Type B pancreatic cell (in vitro differentiated cells): ENCODE measurements at regions not wholly inside any gene's neighbourhood (a gene's known extent, or its start where the extent isn't known, plus 50 kb on each side); places are given as distances from the start of the nearest gene placed in this dataset.

Source experiments
- DNase-seq: peaks from one replicate; pipeline ENCODE4 v3.0.0; 2021; ENCODE audit warnings: mixed read lengths; ENCODE audit not compliant: unreplicated experiment; ENCODE audit errors: extremely low spot score
- H3K27ac Mint-ChIP-seq: 2 replicates; pipeline ENCODE4 v1.8.0; 2021; ENCODE audit warnings: mild to moderate bottlenecking, mixed read lengths
- H3K27me3 Mint-ChIP-seq: 2 replicates; pipeline ENCODE4 v1.8.0; 2021; ENCODE audit warnings: mixed read lengths
- H3K36me3 Mint-ChIP-seq: 2 replicates; pipeline ENCODE4 v1.8.0; 2021; ENCODE audit warnings: mixed read lengths
- H3K4me1 Mint-ChIP-seq: one replicate; pipeline ENCODE4 v1.8.0; 2021; ENCODE audit warnings: mixed read lengths; ENCODE audit not compliant: unreplicated experiment
- H3K4me3 Mint-ChIP-seq: 2 replicates; pipeline ENCODE4 v1.8.0; 2021; ENCODE audit warnings: mild to moderate bottlenecking, mixed read lengths
- H3K9me3 Mint-ChIP-seq: 2 replicates; pipeline ENCODE4 v1.8.0; 2021; ENCODE audit warnings: mixed read lengths
- CTCF ChIP-seq: fragments of 200-600 bp; sonication (generic); conservative IDR thresholded peaks from 2 replicates; pipeline ENCODE4 v1.5.0; 2021; ENCODE audit warnings: antibody characterized with exemption, mild to moderate bottlenecking

DNA sequence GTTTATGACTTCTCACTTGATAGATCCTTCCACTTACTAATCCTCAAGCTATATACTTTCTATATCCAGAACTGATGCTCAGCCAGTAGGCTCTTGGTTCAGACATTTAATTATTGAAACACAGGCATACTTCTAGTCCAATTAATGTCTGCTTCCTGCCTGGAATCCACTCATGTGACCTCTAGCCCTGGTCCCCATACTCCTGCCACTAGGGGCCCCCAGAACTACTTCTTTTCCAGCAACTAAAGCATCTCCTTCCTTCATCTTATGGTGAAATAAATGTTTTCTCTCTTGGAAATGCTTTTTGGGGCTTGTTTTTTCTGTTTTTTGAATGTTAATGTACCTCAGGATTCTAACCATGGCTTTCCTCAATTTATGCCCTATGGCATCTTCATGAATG, 527.6 kb downstream of the SATB2 start:
- peak; percentile 34 for TF ChIP-seq CTCF
- H3K27me3 Mint-ChIP-seq, result no peaks in the 10 kb centered on the region
- no peaks in the 10 kb centered on the region for H3K36me3 Mint-ChIP-seq
- H3K27ac Mint-ChIP-seq, result no peak overlapping the region
- H3K4me1 Mint-ChIP-seq, result no peaks in the 10 kb centered on the region
- no peaks in the 10 kb centered on the region for H3K9me3 Mint-ChIP-seq
- no peak for DNase-seq
- H3K4me3 Mint-ChIP-seq, result no peak overlapping the region

DNA sequence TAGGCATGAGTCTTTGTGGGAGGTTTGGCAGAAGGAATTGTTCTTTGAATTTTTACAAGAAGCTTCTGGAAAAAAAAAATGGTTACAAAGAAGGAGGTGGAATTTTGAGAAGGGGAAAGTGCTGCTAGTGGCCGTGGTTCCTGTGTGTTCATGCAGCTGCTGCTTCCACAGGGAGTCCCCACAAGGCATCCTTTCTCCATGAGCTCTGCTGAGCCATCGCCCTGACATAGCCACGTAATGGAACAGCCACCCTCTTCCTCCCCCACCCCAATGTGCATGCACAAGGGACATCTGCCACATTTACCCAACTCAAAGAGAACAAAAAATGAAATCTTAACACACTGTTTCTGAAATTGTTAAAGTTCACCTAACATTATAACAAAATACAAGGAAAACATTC, 529.7 kb downstream of the SATB2 start:
- Mint-ChIP-seq H3K27me3 (no peaks in the 10 kb centered on the region), H3K9me3 (no peaks in the 10 kb centered on the region), H3K36me3 (no peaks in the 10 kb centered on the region), H3K4me3 (no peak overlapping the region), H3K4me1 (no peaks in the 10 kb centered on the region), H3K27ac (no peak overlapping the region)
- no peak for TF ChIP-seq CTCF
- no peak for DNase-seq

GRCh38 chr2:198917926-198918720, 539.6 kb downstream of the SATB2 start:
- Mint-ChIP-seq H3K36me3 (no peaks in the 10 kb centered on the region), H3K27ac (no peak overlapping the region), H3K4me1 (no peaks in the 10 kb centered on the region), H3K4me3 (no peak overlapping the region), H3K9me3 (no peaks in the 10 kb centered on the region), H3K27me3 (no peaks in the 10 kb centered on the region)
- TF ChIP-seq CTCF, result no peak
- DNase-seq, result no peak

- H3K4me1 Mint-ChIP-seq, result no peaks in the 10 kb centered on the region
- H3K9me3 Mint-ChIP-seq, result no peaks in the 10 kb centered on the region
- H3K27ac Mint-ChIP-seq, result no peak overlapping the region
These were observed 540.5 kb downstream of the SATB2 start for GRCh38 chr2:198917275-198917674.

DNA sequence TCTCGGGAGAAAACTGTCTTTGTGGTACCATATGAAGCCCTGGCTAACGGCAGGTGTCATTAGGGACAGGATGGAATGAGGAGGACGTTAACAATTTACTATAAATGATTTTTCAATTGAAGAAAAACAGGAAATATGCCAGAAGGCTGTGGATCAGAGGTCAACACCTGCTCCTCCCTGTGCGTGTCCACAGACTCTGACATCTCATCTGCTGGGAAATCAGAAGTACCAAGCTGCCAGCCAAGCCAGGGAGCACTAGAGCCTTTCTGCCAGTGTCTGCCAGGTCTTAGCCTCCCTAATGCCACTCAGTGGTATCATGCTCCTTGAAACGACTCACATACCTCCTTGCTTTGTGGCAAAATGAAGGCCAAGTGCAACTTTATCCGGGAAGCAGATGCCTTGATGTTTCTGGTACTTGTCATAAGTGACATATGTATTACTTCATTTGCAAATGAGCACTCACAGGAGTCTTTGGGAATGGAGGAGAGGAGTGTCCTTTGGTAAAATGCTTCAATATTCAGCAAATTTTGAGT, 541.1 kb downstream of the SATB2 start:
- no peak for DNase-seq
- Mint-ChIP-seq H3K4me3 (no peak overlapping the region), H3K27ac (no peak overlapping the region), H3K4me1 (no peaks in the 10 kb centered on the region), H3K9me3 (no peaks in the 10 kb centered on the region), H3K27me3 (no peaks in the 10 kb centered on the region), H3K36me3 (no peaks in the 10 kb centered on the region)
- TF ChIP-seq CTCF, result no peak

More at GRCh38 chr2:198917275-198917674, 540.5 kb downstream of the SATB2 start:
- no peaks in the 10 kb centered on the region for H3K36me3 Mint-ChIP-seq
- no peak for DNase-seq
- TF ChIP-seq CTCF, result no peak
- no peaks in the 10 kb centered on the region for H3K27me3 Mint-ChIP-seq
- no peak overlapping the region for H3K4me3 Mint-ChIP-seq
